HG02642 (cell line): ENCODE measurements at regions not wholly inside any gene's neighbourhood (a gene's known extent, or its start where the extent isn't known, plus 50 kb on each side); places are given as distances from the start of the nearest gene placed in this dataset.
"Not testable (repeated sequence)": the region's sequence is repeated elsewhere in the genome, so short reads cannot be mapped to it uniquely, and the experiment has no call there.

Experiments used
- ATAC-seq: cut with Tn5 transposase; IDR thresholded peaks from one replicate; pipeline ENCODE4 v1.9.1; 2021; ENCODE audit warnings: mild to moderate bottlenecking; ENCODE audit not compliant: unreplicated experiment, poor library complexity

- no peak for ATAC-seq
Measured at GRCh38 chr16:46519063-46519462, 102.1 kb downstream of the SHCBP1 start.

- ATAC-seq: no peak
Measured at GRCh38 chr16:46496701-46497100, 124.5 kb downstream of the SHCBP1 start.

- no peak for ATAC-seq
Measured at GRCh38 chr16:46482895-46483294, 138.3 kb downstream of the SHCBP1 start.

GRCh38 chr16:46466239-46466638 is 154.9 kb downstream of the SHCBP1 start:
- ATAC-seq: no peak

- ATAC-seq: not testable (repeated sequence)
Measured at GRCh38 chr16:46454801-46455200, 166.4 kb downstream of the SHCBP1 start.

GRCh38 chr16:46428108-46429061 is 192.8 kb downstream of the SHCBP1 start:
- ATAC-seq: no peak

GRCh38 chr16:46427340-46428107 is 193.7 kb downstream of the SHCBP1 start:
- ATAC-seq: no peak

GRCh38 chr16:46426336-46426735 is 194.8 kb downstream of the SHCBP1 start:
- no peak for ATAC-seq

GRCh38 chr16:46404028-46404427 is 217.2 kb downstream of the SHCBP1 start:
- ATAC-seq: no peak

- not testable (repeated sequence) for ATAC-seq
Measured at GRCh38 chr16:46398559-46398958, 222.6 kb downstream of the SHCBP1 start.

- ATAC-seq: not testable (repeated sequence)
Measured at GRCh38 chr16:46396883-46397270, 224.3 kb downstream of the SHCBP1 start.

GRCh38 chr16:46396131-46396882 is 224.9 kb downstream of the SHCBP1 start:
- ATAC-seq: not testable (repeated sequence)

- not testable (repeated sequence) for ATAC-seq
Measured at GRCh38 chr16:46395391-46395921, 225.7 kb downstream of the SHCBP1 start.

- not testable (repeated sequence) for ATAC-seq
Measured at GRCh38 chr16:46394963-46395362, 226.2 kb downstream of the SHCBP1 start.

- not testable (repeated sequence) for ATAC-seq
Measured at GRCh38 chr16:46394149-46394548, 227.0 kb downstream of the SHCBP1 start.

- not testable (repeated sequence) for ATAC-seq
Measured at GRCh38 chr16:46392930-46393722, 228.1 kb downstream of the SHCBP1 start.

GRCh38 chr16:46390660-46391462 is 230.3 kb downstream of the SHCBP1 start:
- not testable (repeated sequence) for ATAC-seq

- ATAC-seq: not testable (repeated sequence)
Measured at GRCh38 chr16:46389561-46390041, 231.6 kb downstream of the SHCBP1 start.
